Sigmoid colon (tissue), 4 donors: ENCODE measurements at regions not wholly inside any gene's neighbourhood (a gene's known extent, or its start where the extent isn't known, plus 50 kb on each side); places are given as distances from the start of the nearest gene placed in this dataset.

Experiments
- POLR2A ChIP-seq, 2 donors: fragments of 450-650 bp; IDR thresholded peaks; one replicate each; pipeline ENCODE4 v1.6.1; 2016; ENCODE audit warnings: antibody characterized with exemption in 2 of 2, mild to moderate bottlenecking in 2 of 2, moderate library complexity in 2 of 2
- POLR2AphosphoS5 ChIP-seq, 4 donors: sonication (generic); formaldehyde crosslinking; IDR thresholded peaks; one replicate each; pipeline ENCODE4 v1.6.1; 2017; ENCODE audit warnings: antibody characterized with exemption in 4 of 4

DNA sequence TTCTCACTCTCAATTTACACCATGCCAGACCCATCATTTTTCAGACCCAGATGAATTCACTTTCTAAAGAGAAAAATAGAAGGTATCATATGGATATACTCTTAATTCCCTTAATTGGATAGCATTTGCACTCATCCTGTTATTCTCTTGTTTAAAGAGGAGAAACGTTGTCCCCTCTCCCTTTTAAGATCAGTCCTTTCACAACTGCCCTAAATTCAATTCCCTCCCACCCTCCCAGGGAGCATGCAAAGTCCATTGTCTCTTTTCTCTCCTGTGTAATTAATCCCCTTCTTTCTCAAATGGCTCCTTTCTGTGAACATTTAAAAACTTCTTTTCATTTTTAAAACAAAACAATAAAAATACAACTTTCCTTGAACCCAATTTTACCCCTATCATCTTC, 124.7 kb upstream of the TLL1 start:
- no peak for TF ChIP-seq POLR2AphosphoS5 (IDR thresholded peaks at IDR 0.05)
- TF ChIP-seq POLR2A (IDR thresholded peaks at IDR 0.05) = no peak
